Endothelial cell of umbilical vein (primary cell): ENCODE measurements at regions not wholly inside any gene's neighbourhood (a gene's known extent, or its start where the extent isn't known, plus 50 kb on each side); places are given as distances from the start of the nearest gene placed in this dataset.
"Not testable (repeated sequence)": the region's sequence is repeated elsewhere in the genome, so short reads cannot be mapped to it uniquely, and the experiment has no call there.

Source experiments
- BruUV-seq: library from RNA; stranded (reverse); fragments of 400-500 nt; replicated peaks from 2 replicates; lab custom pipeline; 2021; lab: Mats Ljungman, UMichigan
- CTCF ChIA-PET: fragments of 300-600, 350-600 bp; sonication (Branson Sonifier 250); formaldehyde crosslinking; loops from one replicate; lab custom pipeline; 2021; ENCODE audit warnings: antibody characterized with exemption, inconsistent platforms; lab: Charles Lee
- POLR2A ChIA-PET: fragments of 300-600, 350-600 bp; sonication (Branson Sonifier 250); formaldehyde crosslinking; loops from one replicate; lab custom pipeline; 2021; ENCODE audit warnings: antibody characterized with exemption, inconsistent platforms; lab: Charles Lee
- DNase-seq: peaks from one replicate; pipeline ENCODE4 v3.0.0-alpha.2; 2011; ENCODE audit warnings: low read depth, low spot score
- FAIRE-seq: peaks from 2 replicates; lab custom pipeline; 2011; peaks lifted over from hg19 to GRCh38; lab: Jason Lieb, UNC
- H2AFZ ChIP-seq: 2 replicates; pipeline ENCODE4 v1.6.0; 2012; ENCODE audit warnings: low read depth, low read length, control low read depth, inconsistent platforms
- H3K27ac ChIP-seq: 2 replicates; pipeline ENCODE4 v1.5.1; 2011; ENCODE audit warnings: low read depth, mild to moderate bottlenecking, control low read depth, low read length, moderate library complexity; ENCODE audit not compliant: insufficient read depth
- H3K27me3 ChIP-seq, 2 experiments: 2 replicates each; pipeline versions ENCODE4 v1.6.0 to v1.6.1; 2011; ENCODE audit warnings: low read length in 2 of 2, mixed read lengths in 1 of 2; ENCODE audit not compliant: control insufficient read depth in 2 of 2, insufficient read depth in 2 of 2
- H3K36me3 ChIP-seq, 2 experiments: 2 replicates in 1 of 2; 3 replicates in 1 of 2; pipeline ENCODE4 v1.5.1; 2011; ENCODE audit warnings: low read length in 2 of 2, mild to moderate bottlenecking in 1 of 2, moderate library complexity in 1 of 2; ENCODE audit not compliant: control insufficient read depth in 2 of 2, insufficient read depth in 2 of 2; ENCODE audit errors: extremely low read depth in 1 of 2
- H3K4me1 ChIP-seq: 3 replicates; pipeline ENCODE4 v1.5.1; 2011; ENCODE audit warnings: mild to moderate bottlenecking, low read length; ENCODE audit not compliant: control insufficient read depth, insufficient read depth; ENCODE audit errors: extremely low read depth
- H3K4me2 ChIP-seq: 2 replicates; pipeline ENCODE4 v1.6.1; 2011; ENCODE audit warnings: low read length, control low read depth, mixed read lengths; ENCODE audit not compliant: insufficient read depth
- H3K4me3 ChIP-seq, 3 experiments: fragments of 200-600 bp in 1 of 3; sonication (generic), shearing (Covaris generic) in 1 of 3; replicated peaks in 1 of 3; 2 replicates each; pipeline ENCODE4 v1.5.1; 2011 to 2016; ENCODE audit warnings: control low read depth in 3 of 3, low read length in 3 of 3, mild to moderate bottlenecking in 2 of 3, inconsistent platforms in 1 of 3, low read depth in 1 of 3, moderate library complexity in 1 of 3; ENCODE audit not compliant: insufficient read depth in 1 of 3
- H3K79me2 ChIP-seq: 2 replicates; pipeline ENCODE4 v1.6.0; 2012; ENCODE audit warnings: low read length, inconsistent platforms; ENCODE audit not compliant: control insufficient read depth, insufficient read depth
- H3K9ac ChIP-seq: replicated peaks from 2 replicates; pipeline ENCODE3; 2011; ENCODE audit warnings: low read length, control low read depth; ENCODE audit not compliant: insufficient read depth; ENCODE audit errors: extremely low read depth
- H3K9me1 ChIP-seq: replicated peaks from 3 replicates; pipeline ENCODE4 v1.6.0; 2011; ENCODE audit warnings: mild to moderate bottlenecking, low read length; ENCODE audit not compliant: control insufficient read depth, insufficient read depth; ENCODE audit errors: extremely low read depth
- H3K9me3 ChIP-seq: replicated peaks from 2 replicates; pipeline ENCODE4 v1.5.1; 2012; ENCODE audit warnings: low read length, inconsistent platforms; ENCODE audit not compliant: control insufficient read depth, insufficient read depth
- H4K20me1 ChIP-seq: replicated peaks from 2 replicates; pipeline ENCODE3; 2011; ENCODE audit warnings: mild to moderate bottlenecking, low read length; ENCODE audit not compliant: control insufficient read depth, insufficient read depth; ENCODE audit errors: extremely low read depth
- CTCF ChIP-seq, 2 donors: IDR thresholded peaks; 1 replicate in 1 of 2; 2 replicates in 1 of 2; pipeline ENCODE4 v1.5.1; 2011; ENCODE audit warnings: low read length in 2 of 2, mild to moderate bottlenecking in 2 of 2, moderate library complexity in 2 of 2, control low read depth in 1 of 2, inconsistent platforms in 1 of 2, low read depth in 1 of 2; ENCODE audit not compliant: insufficient read depth in 1 of 2; ENCODE audit errors: extremely low read depth in 1 of 2
- JUN ChIP-seq: IDR thresholded peaks from 2 replicates; pipeline ENCODE4 v1.6.1; 2011; ENCODE audit warnings: borderline replicate concordance, low read depth; ENCODE audit not compliant: insufficient read length, insufficient read depth
- POLR2AphosphoS5 ChIP-seq: IDR thresholded peaks from 2 replicates; pipeline ENCODE4 v1.6.1; 2012; ENCODE audit warnings: low read depth, mild to moderate bottlenecking, control low read depth, low read length, moderate library complexity; ENCODE audit not compliant: insufficient read depth
- dilution Hi-C: fragments of 300-500 bp; cut with MboI; formaldehyde crosslinking; loops from one replicate; pipeline ENCODE4 v1.15.0; 2019; ENCODE audit warnings: low sequenced_read_pairs; ENCODE audit not compliant: extremely low pct_ligation_motif_present
- intact Hi-C: fragments of 100-400 bp; cut with micrococcal nuclease; formaldehyde crosslinking; loops from one replicate; pipeline ENCODE4 v1.10.0; 2022

DNA sequence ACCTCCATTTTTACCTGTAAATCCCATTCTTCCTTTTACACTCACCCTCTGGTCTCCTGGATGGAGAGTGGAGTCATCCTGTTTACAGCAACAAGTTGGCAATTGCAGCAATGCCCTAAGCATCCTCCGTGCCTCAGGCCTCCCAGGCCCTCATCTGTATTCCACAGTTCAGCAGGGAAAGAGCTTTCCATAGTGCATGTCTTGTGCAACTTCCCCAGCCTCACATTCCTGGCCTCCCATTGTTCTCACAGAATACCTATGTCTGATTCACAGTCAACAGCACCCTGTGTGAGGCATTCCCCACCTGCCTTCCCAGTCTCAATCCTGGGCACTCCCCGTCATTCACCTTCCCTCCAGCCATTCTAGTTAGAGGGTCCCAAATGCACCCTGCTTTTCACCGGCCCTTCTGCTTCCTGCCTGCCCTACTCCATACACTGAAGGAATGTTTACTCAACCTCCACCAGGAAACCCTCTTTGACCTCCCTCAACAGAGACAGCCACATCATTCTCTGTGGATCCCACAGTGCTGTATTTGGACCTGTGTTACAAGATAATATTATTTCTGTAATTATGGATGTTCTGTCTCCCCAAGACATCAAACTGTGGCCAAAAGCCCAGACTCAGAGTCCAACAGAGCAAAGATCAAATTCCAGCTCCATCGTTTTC is 405.7 kb downstream of the BUD13 start:
- Histone ChIP-seq H3K4me1 (peaks cover 25% of the 10 kb centered on the region), H3K9me1 (no peaks in the 10 kb centered on the region), H3K9ac (peak overlapping the region; percentile 53), H3K27ac (peak overlapping the region; percentile 90), H4K20me1 (no peaks in the 10 kb centered on the region), H2AFZ (peak overlapping the region; percentile 63), H3K4me3 (no peak overlapping the region), H3K27me3 (no peaks in the 10 kb centered on the region), H3K9me3 (no peaks in the 10 kb centered on the region), H3K4me2 (peak overlapping the region; percentile 28), H3K79me2 (no peaks in the 10 kb centered on the region), H3K36me3 (no peaks in the 10 kb centered on the region)
- TF ChIP-seq JUN: no peak
- peak; percentile 43 for TF ChIP-seq POLR2AphosphoS5
- intact Hi-C loops (no loop called here), dilution Hi-C loops (no loop called here)
- peak; percentile 58 for DNase-seq
- no TSS peak for BruUV-seq
- peak; percentile 38 for FAIRE-seq
- ChIA-PET POLR2A (no interaction called here), CTCF (interaction anchor here (1.1 to 2.8 kb wide), 7 partner anchors 9 to 150 kb away, joined by 3 to 11 read pairs (median 6); no protein-coding TSS in a partner anchor)

GRCh38 chr11:116366451-116366850 is 406.3 kb downstream of the BUD13 start:
- no peak for DNase-seq
- Histone ChIP-seq H3K27ac (peak overlapping the region; percentile 90), H3K9ac (peak overlapping the region; percentile 53), H4K20me1 (no peaks in the 10 kb centered on the region), H3K4me3 (no peak overlapping the region), H3K4me1 (peaks cover 28% of the 10 kb centered on the region), H2AFZ (no peak overlapping the region), H3K9me3 (no peaks in the 10 kb centered on the region), H3K36me3 (no peaks in the 10 kb centered on the region), H3K79me2 (no peaks in the 10 kb centered on the region), H3K4me2 (peak overlapping the region; percentile 28), H3K9me1 (no peaks in the 10 kb centered on the region), H3K27me3 (no peaks in the 10 kb centered on the region)
- dilution Hi-C loops: no loop called here
- CTCF ChIA-PET: interaction anchor here (0.8 to 2.8 kb wide), 7 partner anchors 8 to 150 kb away, joined by 3 to 11 read pairs (median 6); no protein-coding TSS in a partner anchor
- no TSS peak for BruUV-seq
- no peak for FAIRE-seq
- POLR2A ChIA-PET: no interaction called here
- intact Hi-C loops: no loop called here
- TF ChIP-seq CTCF (IDR thresholded peaks at IDR 0.05; ENCODE audit: extremely low read depth in 1 of 2, insufficient read depth in 1 of 2, low read depth in 1 of 2, low read length in 2 of 2) (peak; percentile 13 to 24), POLR2AphosphoS5 (no peak)

DNA sequence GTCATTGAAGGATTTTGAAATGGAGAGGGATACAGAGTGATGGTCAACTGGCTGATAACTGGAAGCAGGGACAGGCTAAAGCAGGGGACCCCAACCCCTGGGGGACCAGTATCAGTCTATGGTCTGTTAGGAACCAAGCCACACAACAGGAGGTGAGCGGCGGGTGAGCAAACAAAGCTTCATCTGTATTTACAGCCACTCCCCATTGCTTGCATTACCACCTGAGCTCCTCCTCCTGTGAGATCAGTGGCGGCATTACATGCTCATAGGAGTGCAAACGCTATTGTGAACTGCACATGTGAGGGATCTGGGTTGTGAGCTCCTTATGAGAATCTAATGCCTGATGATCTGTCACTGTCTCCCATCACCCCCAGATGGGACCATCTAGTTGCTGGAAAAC is 407.9 kb downstream of the BUD13 start:
- FAIRE-seq, H4K20me1 ChIP-seq, H3K9ac ChIP-seq, H2AFZ ChIP-seq, H3K79me2 ChIP-seq, H3K4me3 ChIP-seq, H3K4me2 ChIP-seq, BruUV-seq, DNase-seq, H3K27ac ChIP-seq, H3K9me3 ChIP-seq, dilution Hi-C loops, H3K27me3 ChIP-seq, H3K9me1 ChIP-seq, CTCF ChIA-PET, POLR2A ChIA-PET, H3K36me3 ChIP-seq: not testable (repeated sequence)
- intact Hi-C loops: loop anchor here (5.0 kb wide), 1 partner anchor 327 kb away; no protein-coding TSS in a partner anchor
- H3K4me1 ChIP-seq: peaks cover 42% of the 10 kb centered on the region
